ENCODE measurements at regions not wholly inside any gene's neighbourhood (a gene's known extent, or its start where the extent isn't known, plus 50 kb on each side); places are given as distances from the start of the nearest gene placed in this dataset.

DNA sequence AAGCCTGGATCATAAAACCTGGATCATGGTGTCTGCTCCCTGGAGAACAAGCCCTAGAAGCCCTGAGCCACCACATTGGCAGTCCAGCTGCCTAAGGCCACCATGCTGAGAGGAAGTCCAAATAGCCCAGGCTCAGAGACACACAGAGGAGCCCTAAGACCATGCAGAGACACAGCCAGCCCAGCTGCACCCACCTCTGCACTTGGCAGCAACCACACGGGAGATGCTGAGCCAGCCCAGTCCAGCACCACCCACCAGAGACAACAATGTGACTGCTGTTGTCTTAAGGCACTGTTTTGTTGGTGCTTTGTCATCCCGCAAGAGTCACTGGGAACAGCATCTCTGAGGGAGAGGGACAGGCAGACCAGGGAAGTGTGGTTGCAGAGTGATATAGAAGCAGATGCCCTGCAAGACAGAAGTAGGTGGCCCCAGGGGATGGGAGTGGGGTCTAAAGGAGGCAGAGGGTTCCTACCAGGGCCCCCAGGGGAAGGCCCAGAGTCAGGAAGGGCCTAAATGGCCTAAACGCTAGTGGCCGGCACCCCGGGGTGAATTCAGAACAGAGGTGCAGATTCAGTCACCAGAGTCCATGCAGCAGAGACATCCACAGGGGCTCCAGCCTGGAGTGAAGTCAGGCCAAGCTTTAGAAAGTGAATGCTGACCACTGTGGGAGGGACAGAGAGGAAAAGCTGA, 105.4 kb upstream of the PRR20G start:
- ATAC-seq (ENCODE audit: low read depth), result no peak

GRCh38 chr3:127392156-127392490, 104.3 kb upstream of the PRR20G start:
- POLR2A ChIA-PET, result no interaction called here
- Histone ChIP-seq H3K4me2 (replicated peaks; ENCODE audit: low read depth, low read length, poor library complexity, severe bottlenecking) (no peak overlapping the region), H3K36me3 (replicated peaks in 1 of 2; ENCODE audit: control extremely low read depth in 1 of 2, control insufficient read depth in 1 of 2, extremely low read depth in 1 of 2, insufficient read depth in 2 of 2, low read length in 1 of 2) (no peaks in the 10 kb centered on the region), H3K27me3 (replicated peaks in 1 of 4; ENCODE audit: control extremely low read depth in 1 of 4, control insufficient read depth in 3 of 4, insufficient read depth in 4 of 4, low read length in 3 of 4) (peaks cover 0 to 10% (median 0%) of the 10 kb centered on the region in 4 experiments), H3K27ac (ENCODE audit: low read length in 2 of 2) (no peak overlapping the region), H3K4me3 (ENCODE audit: control extremely low read depth in 1 of 5, extremely low read depth in 1 of 5, insufficient read depth in 1 of 5, low read depth in 2 of 5, low read length in 4 of 5) (no peak overlapping the region), H2AFZ (ENCODE audit: insufficient read depth, low read depth, low read length, poor library complexity, severe bottlenecking) (no peak overlapping the region), H3K9me3 (ENCODE audit: control extremely low read depth in 1 of 3, control insufficient read depth in 2 of 3, insufficient read depth in 1 of 3, low read length in 2 of 3) (peaks cover 0 to 6% (median 0%) of the 10 kb centered on the region in 3 donors), H3K9ac (ENCODE audit: low read length) (no peak overlapping the region), H3K79me2 (ENCODE audit: control insufficient read depth, insufficient read depth, low read length) (no peaks in the 10 kb centered on the region), H4K20me1 (ENCODE audit: control insufficient read depth, insufficient read depth, low read length, poor library complexity, severe bottlenecking) (no peaks in the 10 kb centered on the region), H3K4me1 (ENCODE audit: control insufficient read depth in 2 of 2, insufficient read depth in 2 of 2, low read length in 2 of 2) (no peaks in the 10 kb centered on the region)
- Mint-ChIP-seq H3K9me3 (ENCODE audit: insufficient read depth) (no peaks in the 10 kb centered on the region), H3K27ac (no peak overlapping the region), H3K27me3 (peaks cover 28% of the 10 kb centered on the region), H3K4me3 (no peak overlapping the region), H3K4me1 (no peaks in the 10 kb centered on the region)
- ATAC-seq (ENCODE audit: low read depth) (no peak), DNase-seq (no peak)
- TF ChIP-seq CTCF (IDR thresholded peaks at IDR 0.05) (no peak), EZH2 (IDR thresholded peaks at IDR 0.05; ENCODE audit: borderline replicate concordance, insufficient read depth, low read depth, low read length, poor library complexity, severe bottlenecking) (no peak)
- CTCF ChIA-PET, result no interaction called here
- WGBS (ENCODE audit: insufficient coverage), result 83% methylated on average over 7 of the region's 8 CpGs
- intact Hi-C loops (cut with micrococcal nuclease), result no loop called here

More for the DNA sequence above, 105.4 kb upstream of the PRR20G start:
- no peaks in the 10 kb centered on the region for H4K20me1 ChIP-seq (ENCODE audit: control insufficient read depth, insufficient read depth, low read length, poor library complexity, severe bottlenecking)
- no peak for DNase-seq
- whole genome bisulfite sequencing (ENCODE audit: insufficient coverage), result 87% methylated on average over 5 of the region's 5 CpGs
- H3K9me3 Mint-ChIP-seq (ENCODE audit: insufficient read depth), result no peaks in the 10 kb centered on the region
- no peak overlapping the region for H3K4me3 Mint-ChIP-seq
- H3K27ac ChIP-seq (ENCODE audit: low read length in 2 of 2), result no peak overlapping the region
- H3K9me3 ChIP-seq (ENCODE audit: control extremely low read depth in 1 of 3, control insufficient read depth in 2 of 3, insufficient read depth in 1 of 3, low read length in 2 of 3), result peaks cover 0 to 5% (median 0%) of the 10 kb centered on the region in 3 donors
- peaks cover 29% of the 10 kb centered on the region for H3K27me3 Mint-ChIP-seq
- H2AFZ ChIP-seq (ENCODE audit: insufficient read depth, low read depth, low read length, poor library complexity, severe bottlenecking), result no peak overlapping the region
- H3K4me1 Mint-ChIP-seq, result no peaks in the 10 kb centered on the region
- no peak for TF ChIP-seq CTCF (IDR thresholded peaks at IDR 0.05)
- no peak for TF ChIP-seq EZH2 (IDR thresholded peaks at IDR 0.05; ENCODE audit: borderline replicate concordance, insufficient read depth, low read depth, low read length, poor library complexity, severe bottlenecking)
- no peak overlapping the region for H3K4me2 ChIP-seq (replicated peaks; ENCODE audit: low read depth, low read length, poor library complexity, severe bottlenecking)
- H3K79me2 ChIP-seq (ENCODE audit: control insufficient read depth, insufficient read depth, low read length), result no peaks in the 10 kb centered on the region
- POLR2A ChIA-PET, result no interaction called here
- H3K9ac ChIP-seq (ENCODE audit: low read length), result no peak overlapping the region
- H3K4me3 ChIP-seq (ENCODE audit: control extremely low read depth in 1 of 5, extremely low read depth in 1 of 5, insufficient read depth in 1 of 5, low read depth in 2 of 5, low read length in 4 of 5), result no peak overlapping the region
- no peaks in the 10 kb centered on the region for H3K36me3 ChIP-seq (replicated peaks in 1 of 2; ENCODE audit: control extremely low read depth in 1 of 2, control insufficient read depth in 1 of 2, extremely low read depth in 1 of 2, insufficient read depth in 2 of 2, low read length in 1 of 2)
- no peaks in the 10 kb centered on the region for H3K4me1 ChIP-seq (ENCODE audit: control insufficient read depth in 2 of 2, insufficient read depth in 2 of 2, low read length in 2 of 2)
- H3K27me3 ChIP-seq (replicated peaks in 1 of 4; ENCODE audit: control extremely low read depth in 1 of 4, control insufficient read depth in 3 of 4, insufficient read depth in 4 of 4, low read length in 3 of 4), result peaks cover 0 to 10% (median 0%) of the 10 kb centered on the region in 4 experiments
- intact Hi-C loops (cut with micrococcal nuclease), result no loop called here
- CTCF ChIA-PET, result no interaction called here
- no peak overlapping the region for H3K27ac Mint-ChIP-seq
